ENCODE measurements at regions not wholly inside any gene's neighbourhood (a gene's known extent, or its start where the extent isn't known, plus 50 kb on each side); places are given as distances from the start of the nearest gene placed in this dataset.

- no TSS peak for BruUV-seq (replicated peaks)
- Histone ChIP-seq H3K27me3 (ENCODE audit: insufficient read depth, low read length) (no peaks in the 10 kb centered on the region), H3K4me3 (replicated peaks in 1 of 2; ENCODE audit: low read depth in 1 of 2, low read length in 2 of 2) (no peak overlapping the region), H4K20me1 (ENCODE audit: insufficient read depth) (no peaks in the 10 kb centered on the region), H3K9ac (ENCODE audit: low read length) (no peak overlapping the region), H3K36me3 (ENCODE audit: control insufficient read depth in 1 of 2, insufficient read depth in 2 of 2, low read length in 2 of 2) (no peaks in the 10 kb centered on the region), H3K9me2 (ENCODE audit: insufficient read depth) (no peaks in the 10 kb centered on the region), H3K79me2 (ENCODE audit: insufficient read depth, low read length) (no peaks in the 10 kb centered on the region), H3K4me1 (ENCODE audit: control insufficient read depth in 1 of 2, insufficient read depth in 2 of 2, low read length in 2 of 2) (no peaks in the 10 kb centered on the region), H3K27ac (ENCODE audit: low read depth, low read length) (no peak overlapping the region), H3K9me3 (ENCODE audit: control insufficient read depth in 1 of 2, insufficient read depth in 1 of 2, low read depth in 1 of 2, low read length in 2 of 2) (no peaks in the 10 kb centered on the region), H3K4me2 (ENCODE audit: low read length) (no peak overlapping the region), H2AFZ (ENCODE audit: low read depth, low read length, poor library complexity, severe bottlenecking) (no peak overlapping the region)
- intact Hi-C loops (cut with micrococcal nuclease), result no loop called here
- TF ChIP-seq CTCF (IDR thresholded peaks at IDR 0.05 in 2 of 3, conservative IDR thresholded peaks at IDR 0.05 in 1 of 3; ENCODE audit: borderline replicate concordance in 1 of 3, insufficient read depth in 1 of 3, low read depth in 2 of 3, low read length in 2 of 3) (no peak), POLR2AphosphoS5 (IDR thresholded peaks at IDR 0.05; ENCODE audit: low read depth, low read length) (no peak), EZH2phosphoT487 (IDR thresholded peaks at IDR 0.05; ENCODE audit: borderline replicate concordance) (no peak), SIN3A (IDR thresholded peaks at IDR 0.05; ENCODE audit: low read depth) (no peak), REST (IDR thresholded peaks at IDR 0.05; ENCODE audit: low read depth) (no peak), ZBTB33 (IDR thresholded peaks at IDR 0.05; ENCODE audit: extremely low read depth, insufficient replicate concordance, low read length) (no peak), CBX3 (IDR thresholded peaks at IDR 0.05; ENCODE audit: low read depth) (no peak), ZNF274 (IDR thresholded peaks at IDR 0.05; ENCODE audit: low read depth, low read length) (no peak), ELF1 (IDR thresholded peaks at IDR 0.05; ENCODE audit: borderline replicate concordance, low read depth) (no peak), MAX (IDR thresholded peaks at IDR 0.05) (no peak), EGR1 (IDR thresholded peaks at IDR 0.05; ENCODE audit: low read depth) (no peak)
- RAD21 ChIA-PET (ENCODE audit: low non-redundant PET in 1 of 2, low total read pairs in 2 of 2, uncharacterized antibody in 2 of 2, unreplicated experiment in 2 of 2), result no interaction called here
- DNase-seq (ENCODE audit: low read depth, low spot score), result no peak
- POLR2A ChIA-PET, result no interaction called here
- ATAC-seq, result no peak
- CTCF ChIA-PET, result no interaction called here
Observed at GRCh38 chrX:39513836-39514235, 583.9 kb downstream of the BCOR start.

Measured in HCT116 (cell line).